OCI-LY3 (cell line): ENCODE measurements at regions not wholly inside any gene's neighbourhood (a gene's known extent, or its start where the extent isn't known, plus 50 kb on each side); places are given as distances from the start of the nearest gene placed in this dataset.
A peak's percentile ranks its signal among the peaks of the same experiment; 100 is the strongest.
"Not testable (repeated sequence)": the region's sequence is repeated elsewhere in the genome, so short reads cannot be mapped to it uniquely, and the experiment has no call there.

Experiments
- H2AFZ ChIP-seq: fragments of 200-600, 300-600 bp; shearing (Covaris generic); 2 replicates; pipeline ENCODE4 v1.6.0; 2014; ENCODE audit warnings: antibody characterized with exemption, low read depth, low read length
- H3K27ac ChIP-seq: fragments of 200-600, 300-600 bp; sonication (generic); 2 replicates; pipeline ENCODE4 v1.5.1; 2014; ENCODE audit warnings: mild to moderate bottlenecking, low read length, moderate library complexity, mixed read lengths
- H3K27me3 ChIP-seq: fragments of 200-600, 300-600 bp; sonication (generic); 2 replicates; pipeline ENCODE4 v1.6.1; 2014; ENCODE audit warnings: low read depth, low read length, mixed read lengths
- H3K36me3 ChIP-seq: fragments of 200-600, 300-600 bp; sonication (generic); replicated peaks from 2 replicates; pipeline ENCODE3; 2014; ENCODE audit warnings: low read depth, low read length, mixed read lengths
- H3K4me1 ChIP-seq: fragments of 300-600, 200-600 bp; sonication (generic); 2 replicates; pipeline ENCODE4 v1.6.1; 2014; ENCODE audit warnings: low read length, mixed read lengths
- H3K4me2 ChIP-seq: fragments of 200-600, 300-600 bp; sonication (generic); 2 replicates; pipeline ENCODE4 v1.6.1; 2014; ENCODE audit warnings: low read length, mixed read lengths
- H3K4me3 ChIP-seq: fragments of 300-600, 200-600 bp; sonication (generic); 2 replicates; pipeline ENCODE4 v1.5.1; 2014; ENCODE audit warnings: antibody characterized with exemption, mild to moderate bottlenecking, low read length, moderate library complexity
- H3K79me2 ChIP-seq: fragments of 300-600, 200-600 bp; shearing (Covaris generic); 2 replicates; pipeline ENCODE4 v1.6.1; 2014; ENCODE audit warnings: mild to moderate bottlenecking, low read length, mixed read lengths
- H3K9ac ChIP-seq: fragments of 300-600, 200-600 bp; shearing (Covaris generic); 2 replicates; pipeline ENCODE4 v1.6.0; 2014; ENCODE audit warnings: mild to moderate bottlenecking, low read length, moderate library complexity
- H3K9me3 ChIP-seq: fragments of 200-600, 300-600 bp; shearing (Covaris generic); 2 replicates; pipeline ENCODE4 v1.6.1; 2014; ENCODE audit warnings: low read length, mixed read lengths; ENCODE audit not compliant: insufficient read depth
- H4K20me1 ChIP-seq: fragments of 200-600, 300-600 bp; sonication (generic); 2 replicates; pipeline ENCODE4 v1.6.1; 2016; ENCODE audit warnings: low read length, mixed read lengths; ENCODE audit not compliant: insufficient read depth
- EZH2phosphoT487 ChIP-seq: fragments of 200-600 bp; shearing (Covaris generic); IDR thresholded peaks from 2 replicates; pipeline ENCODE4 v1.6.1; 2018; ENCODE audit warnings: antibody characterized with exemption, mixed run types, low read depth
- TF ChIP-seq, protein P1 (sequence below): fragments of 200-600, 300-600 bp; sonication (generic); IDR thresholded peaks from 2 replicates; pipeline ENCODE4 v1.5.1; 2014; ENCODE audit warnings: antibody characterized with exemption, low read length, low read depth

DNA sequence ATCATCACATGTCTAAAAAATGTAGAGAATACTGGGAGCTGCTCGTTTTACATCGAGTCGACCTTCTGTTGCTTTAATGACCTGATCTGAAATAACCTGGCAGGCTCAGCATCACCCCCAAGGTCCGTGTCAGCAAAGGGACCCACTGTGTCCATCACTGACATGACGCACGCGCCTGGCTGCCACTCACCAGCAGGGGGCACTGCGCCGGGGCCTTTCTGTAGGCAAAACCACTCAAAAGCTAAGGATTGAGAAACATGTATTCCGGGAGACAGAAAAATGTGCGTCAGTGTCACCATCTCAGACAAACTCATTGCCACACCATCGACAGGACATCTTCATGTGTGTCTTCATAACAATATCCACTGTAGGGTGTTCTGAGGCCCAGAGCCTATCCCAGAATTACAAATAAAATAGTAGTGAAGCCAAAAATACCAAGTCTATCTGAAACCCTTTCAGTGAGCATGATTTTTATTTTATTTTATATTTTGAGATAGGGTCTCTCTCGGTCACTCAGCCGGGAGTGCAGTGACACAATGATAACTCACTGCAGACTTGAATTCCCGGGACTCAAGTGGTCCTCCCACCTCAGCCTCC, 130.3 kb upstream of the LSM14A start:
- Histone ChIP-seq H2AFZ (peak overlapping the region; percentile 28; the same call in 1 of the 2 replicates), H3K9ac (no peak overlapping the region), H3K36me3 (no peaks in the 10 kb centered on the region), H3K4me1 (no peaks in the 10 kb centered on the region), H3K79me2 (no peaks in the 10 kb centered on the region), H4K20me1 (no peaks in the 10 kb centered on the region), H3K27ac (no peak overlapping the region), H3K9me3 (no peaks in the 10 kb centered on the region), H3K4me3 (no peak overlapping the region), H3K27me3 (peaks cover 11% of the 10 kb centered on the region; the same call in 1 of the 2 replicates), H3K4me2 (no peak overlapping the region)
- TF ChIP-seq, protein P1, sequence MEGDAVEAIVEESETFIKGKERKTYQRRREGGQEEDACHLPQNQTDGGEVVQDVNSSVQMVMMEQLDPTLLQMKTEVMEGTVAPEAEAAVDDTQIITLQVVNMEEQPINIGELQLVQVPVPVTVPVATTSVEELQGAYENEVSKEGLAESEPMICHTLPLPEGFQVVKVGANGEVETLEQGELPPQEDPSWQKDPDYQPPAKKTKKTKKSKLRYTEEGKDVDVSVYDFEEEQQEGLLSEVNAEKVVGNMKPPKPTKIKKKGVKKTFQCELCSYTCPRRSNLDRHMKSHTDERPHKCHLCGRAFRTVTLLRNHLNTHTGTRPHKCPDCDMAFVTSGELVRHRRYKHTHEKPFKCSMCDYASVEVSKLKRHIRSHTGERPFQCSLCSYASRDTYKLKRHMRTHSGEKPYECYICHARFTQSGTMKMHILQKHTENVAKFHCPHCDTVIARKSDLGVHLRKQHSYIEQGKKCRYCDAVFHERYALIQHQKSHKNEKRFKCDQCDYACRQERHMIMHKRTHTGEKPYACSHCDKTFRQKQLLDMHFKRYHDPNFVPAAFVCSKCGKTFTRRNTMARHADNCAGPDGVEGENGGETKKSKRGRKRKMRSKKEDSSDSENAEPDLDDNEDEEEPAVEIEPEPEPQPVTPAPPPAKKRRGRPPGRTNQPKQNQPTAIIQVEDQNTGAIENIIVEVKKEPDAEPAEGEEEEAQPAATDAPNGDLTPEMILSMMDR, result peak; percentile 99
- no peak for TF ChIP-seq EZH2phosphoT487

DNA sequence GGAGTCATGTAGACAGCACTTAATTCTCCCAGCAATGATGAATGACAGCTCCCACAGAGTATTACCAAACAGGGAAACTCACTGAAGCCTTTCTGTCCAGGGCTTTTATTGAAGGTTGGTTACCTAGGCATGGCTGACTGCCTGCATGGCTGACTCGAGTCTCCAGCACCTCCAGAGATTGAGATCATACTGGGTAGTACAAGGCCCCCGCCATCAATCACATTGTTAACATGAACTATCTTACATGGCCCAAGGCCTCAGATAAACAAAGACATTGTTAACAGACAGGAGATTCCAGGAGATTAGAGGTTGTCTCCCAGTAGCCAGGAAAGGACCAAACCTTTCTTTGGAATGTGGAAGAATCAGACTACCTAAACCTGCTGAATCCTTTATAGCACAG, 128.3 kb upstream of the LSM14A start:
- H3K9ac ChIP-seq, result no peak overlapping the region
- TF ChIP-seq, protein P1, result no peak
- no peak for TF ChIP-seq EZH2phosphoT487
- no peaks in the 10 kb centered on the region for H3K9me3 ChIP-seq
- H3K4me3 ChIP-seq, result no peak overlapping the region
- peaks cover 11% of the 10 kb centered on the region; the same call in 1 of the 2 replicates for H3K27me3 ChIP-seq
- H4K20me1 ChIP-seq, result no peaks in the 10 kb centered on the region
- H2AFZ ChIP-seq, result no peak overlapping the region
- no peaks in the 10 kb centered on the region for H3K36me3 ChIP-seq
- no peak overlapping the region for H3K4me2 ChIP-seq
- H3K79me2 ChIP-seq, result no peaks in the 10 kb centered on the region
- no peak overlapping the region for H3K27ac ChIP-seq
- no peaks in the 10 kb centered on the region for H3K4me1 ChIP-seq

DNA sequence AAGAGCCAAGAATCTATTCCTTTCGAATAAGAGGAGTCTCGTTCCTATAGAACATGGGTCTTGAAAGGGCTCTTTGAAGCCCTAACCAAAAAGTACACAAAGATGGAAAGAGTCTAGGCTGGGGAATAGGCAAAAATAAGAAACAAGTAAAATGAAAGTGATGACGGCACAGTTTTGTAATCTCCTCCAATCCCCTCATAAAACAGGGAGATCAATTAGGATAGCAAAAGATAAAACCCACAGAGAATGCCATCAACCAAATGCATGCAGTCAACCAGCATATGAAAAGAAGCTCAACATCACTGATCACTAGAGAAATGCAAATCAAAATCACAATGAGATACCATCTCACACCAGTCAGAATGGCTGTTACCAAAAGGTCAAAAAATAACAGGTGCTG, 122.4 kb upstream of the LSM14A start:
- H2AFZ ChIP-seq, result no peak overlapping the region
- TF ChIP-seq, protein P1, result no peak
- no peak for TF ChIP-seq EZH2phosphoT487
- peaks cover 5% of the 10 kb centered on the region; the same call in 1 of the 2 replicates for H3K27me3 ChIP-seq
- no peaks in the 10 kb centered on the region for H3K36me3 ChIP-seq
- no peak overlapping the region for H3K4me2 ChIP-seq
- H3K9me3 ChIP-seq, result no peaks in the 10 kb centered on the region
- no peak overlapping the region for H3K4me3 ChIP-seq
- no peak overlapping the region for H3K27ac ChIP-seq
- H3K4me1 ChIP-seq, result no peaks in the 10 kb centered on the region
- H4K20me1 ChIP-seq, result no peaks in the 10 kb centered on the region
- H3K79me2 ChIP-seq, result no peaks in the 10 kb centered on the region
- H3K9ac ChIP-seq, result no peak overlapping the region

DNA sequence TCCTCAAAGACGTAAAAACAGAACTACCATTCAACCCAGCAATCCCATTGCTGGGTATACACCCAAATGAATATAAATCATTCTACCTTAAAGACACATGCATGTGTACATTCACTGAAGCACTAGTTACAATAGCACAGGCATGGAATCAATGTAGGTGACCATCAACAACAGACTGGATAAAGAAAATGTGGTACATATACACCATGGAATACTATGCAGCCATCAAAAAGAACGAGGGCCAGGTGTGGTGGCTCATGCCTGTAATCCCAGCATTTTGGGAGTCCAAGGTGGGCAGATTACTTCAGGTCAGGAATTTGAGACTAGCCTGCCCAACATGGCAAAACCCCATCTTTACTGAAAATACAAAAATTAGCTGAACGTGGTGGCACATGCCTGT, 121.9 kb upstream of the LSM14A start:
- H3K79me2 ChIP-seq, H3K9ac ChIP-seq, H3K4me3 ChIP-seq, H3K9me3 ChIP-seq, H2AFZ ChIP-seq, H3K4me1 ChIP-seq, H3K4me2 ChIP-seq, H3K27ac ChIP-seq, H3K36me3 ChIP-seq, H3K27me3 ChIP-seq, H4K20me1 ChIP-seq: not testable (repeated sequence)
